ENCODE measurements at regions not wholly inside any gene's neighbourhood (a gene's known extent, or its start where the extent isn't known, plus 50 kb on each side); places are given as distances from the start of the nearest gene placed in this dataset.
"Not testable (repeated sequence)": the region's sequence is repeated elsewhere in the genome, so short reads cannot be mapped to it uniquely, and the experiment has no call there.

DNA sequence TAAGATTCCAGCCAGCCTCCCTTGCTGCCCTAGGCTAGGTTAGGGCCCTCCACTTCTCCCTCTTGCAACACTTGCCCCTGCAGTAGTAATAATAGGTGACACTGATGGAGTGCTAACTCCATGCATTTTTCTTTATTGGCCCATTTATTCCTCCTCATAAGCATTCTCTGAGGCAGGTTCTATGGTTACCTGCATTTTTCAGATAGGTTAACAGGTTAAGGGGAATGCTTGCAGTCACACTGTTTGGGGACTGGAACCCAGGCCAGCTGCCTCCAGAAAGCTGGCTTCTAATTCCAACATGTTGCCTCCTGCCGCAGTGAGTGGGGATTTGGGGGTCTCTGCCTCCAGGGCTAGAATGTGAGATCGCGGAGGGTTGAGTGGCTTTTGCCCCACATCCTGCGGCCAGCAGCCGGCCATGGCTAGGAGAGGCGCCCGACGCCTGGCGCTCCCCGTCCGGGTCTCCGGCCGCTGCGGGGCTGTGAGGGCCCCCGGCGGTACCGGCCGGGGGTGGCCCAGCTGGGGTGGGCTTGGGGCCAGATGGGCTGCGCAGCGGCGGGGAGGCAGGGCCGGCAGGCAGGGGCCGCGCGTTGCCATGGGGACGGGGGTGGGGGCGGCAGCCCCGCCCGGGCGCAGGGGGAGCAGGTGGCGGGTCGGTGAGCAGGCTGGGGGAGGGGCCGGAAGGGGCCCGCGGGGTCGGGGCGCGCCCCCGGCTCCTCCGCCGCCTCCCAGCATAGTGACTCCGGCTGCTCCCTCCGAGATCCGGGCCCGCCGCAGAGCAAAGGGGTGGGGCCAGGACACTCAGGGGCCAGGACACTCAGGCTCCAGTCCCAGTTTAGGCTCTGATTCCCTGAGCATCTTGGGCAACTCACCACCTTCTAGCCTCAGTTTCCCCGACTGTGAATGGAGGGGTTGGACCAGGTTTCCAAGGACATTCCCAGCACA, 68.4 kb upstream of the SSBP3 start:
- no peak for TF ChIP-seq CTCF (conservative IDR thresholded peaks at IDR 0.05; ENCODE audit: low read length)
- H3K4me3 ChIP-seq (ENCODE audit: low read length) = peak overlapping the region; percentile 12
- DNase-seq (ENCODE audit: low read depth) = no peak

DNA sequence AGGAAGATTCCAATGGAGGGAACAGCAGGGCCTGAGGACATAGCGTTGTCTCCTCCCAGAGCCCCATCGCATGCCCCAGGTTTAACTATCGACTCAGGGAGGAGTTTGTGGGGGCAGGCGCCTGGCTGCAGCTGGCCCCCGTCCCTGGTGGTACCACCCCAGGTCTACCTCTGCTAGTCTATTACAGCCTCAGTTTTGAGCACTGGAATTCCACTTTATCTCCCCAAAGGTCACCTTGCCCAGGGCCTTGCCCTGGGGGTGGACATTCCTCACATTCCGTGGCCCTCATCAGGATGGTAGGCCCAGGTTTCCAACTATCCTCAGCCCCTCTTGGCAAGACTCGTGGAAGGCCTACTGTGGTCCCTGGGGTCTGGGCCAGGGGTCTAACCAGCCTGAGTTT, 65.4 kb upstream of the SSBP3 start:
- DNase-seq (ENCODE audit: low read depth) = no peak
- no peak for TF ChIP-seq CTCF (conservative IDR thresholded peaks at IDR 0.05; ENCODE audit: low read length)
- H3K4me3 ChIP-seq (ENCODE audit: low read length) = no peak overlapping the region

DNA sequence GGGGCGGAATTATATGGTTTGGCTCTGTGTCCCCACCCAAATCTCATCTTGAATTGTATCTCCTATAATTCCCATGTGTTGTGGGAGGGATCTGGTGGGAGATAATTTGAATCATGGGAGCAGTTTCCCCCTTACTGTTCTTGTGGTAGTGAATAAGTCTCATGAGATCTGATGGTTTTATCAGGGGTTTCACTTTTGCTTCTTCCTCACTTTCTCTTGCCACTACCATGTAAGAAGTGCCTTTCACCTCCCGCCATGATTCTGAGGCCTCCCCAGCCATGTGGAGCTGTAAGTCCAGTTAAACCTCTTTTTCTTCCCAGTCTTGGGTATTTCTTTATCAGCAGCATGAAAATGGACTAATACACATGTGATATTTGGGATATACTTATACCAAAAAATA, 63.2 kb upstream of the SSBP3 start:
- H3K4me3 ChIP-seq (ENCODE audit: low read length); DNase-seq (ENCODE audit: low read depth): not testable (repeated sequence)

DNA sequence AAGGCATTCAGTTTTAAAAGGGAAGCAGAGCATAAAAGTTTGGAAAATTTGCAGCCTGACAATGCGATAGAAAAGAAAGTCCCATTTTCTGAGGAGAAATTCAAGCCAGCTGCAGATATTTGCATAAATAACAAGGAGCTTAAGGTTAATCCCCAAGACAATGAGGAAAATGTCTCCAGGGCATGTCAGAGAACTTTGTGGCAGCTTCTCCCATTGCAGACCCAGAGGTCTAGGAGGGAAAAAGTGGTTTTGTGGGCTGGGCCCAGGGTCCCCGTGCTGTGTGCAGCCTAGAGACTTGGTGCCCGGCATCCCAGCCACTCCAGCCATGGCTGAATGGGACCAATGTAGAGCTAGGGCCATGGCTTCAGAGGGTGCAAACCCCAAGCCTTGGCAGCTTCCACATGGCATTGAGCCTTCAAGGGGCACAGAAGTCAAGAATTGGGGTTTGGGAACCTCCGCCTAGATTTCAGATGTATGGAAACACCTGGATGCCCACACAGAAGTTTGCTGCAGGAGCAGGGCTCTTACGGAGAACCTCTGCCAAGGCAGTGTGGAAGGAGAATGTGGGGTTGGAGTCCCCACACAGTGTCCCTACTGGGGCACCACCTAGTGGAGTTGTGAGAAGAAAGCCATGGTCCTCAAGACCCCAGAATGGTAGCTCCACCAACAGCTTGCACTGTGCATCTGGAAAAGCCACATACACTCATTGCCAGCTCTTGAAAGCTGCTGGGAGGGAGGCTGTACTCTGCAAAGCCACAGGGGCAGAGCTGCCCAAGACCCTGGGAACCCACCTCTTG, 62.3 kb upstream of the SSBP3 start:
- DNase-seq (ENCODE audit: low read depth); H3K4me3 ChIP-seq (ENCODE audit: low read length): not testable (repeated sequence)

GRCh38 chr1:54465351-54465811, 59.2 kb upstream of the SSBP3 start:
- no peak for DNase-seq (ENCODE audit: low read depth)
- no peak for TF ChIP-seq CTCF (conservative IDR thresholded peaks at IDR 0.05; ENCODE audit: low read length)
- no peak overlapping the region for H3K4me3 ChIP-seq (ENCODE audit: low read length)

DNA sequence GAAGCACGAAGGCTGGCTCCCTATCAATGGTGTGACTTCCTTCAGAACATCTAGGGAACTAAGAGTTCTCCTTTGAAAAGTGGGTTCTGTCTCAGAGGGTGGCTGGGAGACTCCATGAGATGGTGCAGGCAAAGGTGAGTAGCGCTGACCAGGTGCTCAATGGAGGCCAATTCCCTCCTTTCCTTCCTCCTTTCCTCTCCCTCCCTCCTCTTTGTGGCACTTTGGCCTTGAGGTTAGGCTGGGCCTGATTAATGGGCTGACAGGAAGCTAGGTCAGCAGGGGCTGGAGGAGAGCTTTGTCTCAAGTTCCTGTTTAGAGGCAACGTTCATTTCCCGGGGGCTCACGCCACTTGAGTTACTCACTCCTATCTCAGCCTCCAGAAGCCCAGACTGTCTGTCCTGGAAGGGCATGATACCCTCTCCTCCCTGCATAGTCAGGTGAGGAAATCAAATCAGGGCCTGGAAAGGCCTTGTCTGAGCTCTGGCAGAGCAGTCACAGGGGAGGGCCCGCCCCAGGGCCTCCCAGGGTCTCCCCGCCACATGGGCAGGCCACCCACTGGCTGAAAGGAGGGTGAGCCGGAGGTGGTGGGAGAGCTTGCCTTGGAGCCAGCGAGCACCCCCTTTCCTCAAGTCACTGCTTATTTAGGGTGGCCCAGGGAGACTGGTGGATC, 58.4 kb upstream of the SSBP3 start:
- no peak for TF ChIP-seq CTCF (conservative IDR thresholded peaks at IDR 0.05; ENCODE audit: low read length)
- H3K4me3 ChIP-seq (ENCODE audit: low read length) = no peak overlapping the region
- DNase-seq (ENCODE audit: low read depth) = no peak

DNA sequence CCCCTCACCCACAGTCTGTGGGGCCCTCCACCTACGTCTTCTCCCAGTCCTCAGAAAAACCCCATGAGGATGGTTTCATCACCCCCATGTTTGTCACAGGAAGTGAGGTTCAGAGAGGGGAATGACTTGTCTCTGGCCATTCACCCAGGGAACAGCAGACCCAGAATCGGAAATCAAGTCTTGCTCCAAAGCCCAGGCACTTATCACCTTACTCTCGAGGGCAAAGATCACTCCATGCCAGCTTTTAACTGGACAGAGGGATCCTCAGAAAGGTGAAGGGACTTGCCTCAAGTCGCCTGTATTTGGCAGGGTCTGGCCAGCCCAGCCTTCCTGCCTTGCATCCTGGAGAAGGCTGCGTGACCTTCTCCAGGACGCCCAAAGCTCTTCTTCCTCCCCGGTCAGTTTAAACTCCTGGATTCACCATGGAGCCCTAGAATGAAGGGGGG, 57.9 kb upstream of the SSBP3 start:
- DNase-seq (ENCODE audit: low read depth) = no peak
- TF ChIP-seq CTCF (conservative IDR thresholded peaks at IDR 0.05; ENCODE audit: low read length) = no peak

More for the DNA sequence above, 57.9 kb upstream of the SSBP3 start:
- no peak overlapping the region for H3K4me3 ChIP-seq (ENCODE audit: low read length)

All from AG10803 (cell line).